OCI-LY7 (cell line): ENCODE measurements at regions not wholly inside any gene's neighbourhood (a gene's known extent, or its start where the extent isn't known, plus 50 kb on each side); places are given as distances from the start of the nearest gene placed in this dataset.

Source experiments
- BruUV-seq: library from RNA; stranded (reverse); fragments of 400-500 nt; replicated peaks from 2 replicates; lab custom pipeline; 2021; lab: Mats Ljungman, UMichigan
- CTCF ChIA-PET: fragments of 300-600 bp; sonication (Branson Sonifier 250); formaldehyde crosslinking; loops from one replicate; lab custom pipeline; 2022; ENCODE audit warnings: antibody characterized with exemption; ENCODE audit not compliant: unreplicated experiment; lab: Charles Lee
- POLR2A ChIA-PET: fragments of 300-600 bp; sonication (Branson Sonifier 250); formaldehyde crosslinking; loops from one replicate; lab custom pipeline; 2022; ENCODE audit warnings: antibody characterized with exemption; lab: Charles Lee
- DNase-seq: peaks from one replicate; pipeline ENCODE4 v3.0.0-alpha.2; 2015; ENCODE audit warnings: low spot score
- H2AFZ ChIP-seq: fragments of 200-600 bp; sonication (generic), shearing (Covaris generic); 2 replicates; pipeline ENCODE4 v1.6.1; 2014; ENCODE audit warnings: mild to moderate bottlenecking, antibody characterized with exemption, low read length, moderate library complexity
- H3K27ac ChIP-seq: fragments of 200-600 bp; sonication (generic); 2 replicates; pipeline ENCODE4 v1.5.1; 2014; ENCODE audit warnings: mixed run types, low read depth, mild to moderate bottlenecking, moderate library complexity, low read length, inconsistent platforms; ENCODE audit not compliant: poor library complexity, severe bottlenecking
- H3K36me3 ChIP-seq: fragments of 200-600 bp; sonication (generic); 2 replicates; pipeline ENCODE4 v1.6.1; 2014; ENCODE audit warnings: mild to moderate bottlenecking, antibody characterized with exemption, low read length, moderate library complexity, mixed read lengths; ENCODE audit not compliant: insufficient read depth
- H3K4me1 ChIP-seq: fragments of 200-600 bp; sonication (generic); 2 replicates; pipeline ENCODE4 v1.5.1; 2014; ENCODE audit warnings: mild to moderate bottlenecking, low read length; ENCODE audit not compliant: insufficient read depth, poor library complexity, severe bottlenecking
- H3K4me2 ChIP-seq: fragments of 200-600 bp; sonication (generic); 2 replicates; pipeline ENCODE4 v1.6.1; 2014; ENCODE audit warnings: mild to moderate bottlenecking, low read length
- H3K4me3 ChIP-seq: fragments of 200-600 bp; sonication (generic); 2 replicates; pipeline ENCODE4 v1.5.1; 2014; ENCODE audit warnings: mild to moderate bottlenecking, low read depth, low read length; ENCODE audit not compliant: poor library complexity, severe bottlenecking
- H3K79me2 ChIP-seq: fragments of 200-600 bp; sonication (generic); 2 replicates; pipeline ENCODE4 v1.6.1; 2016; ENCODE audit warnings: low read depth, mild to moderate bottlenecking, low read length, moderate library complexity, mixed read lengths; ENCODE audit not compliant: insufficient read depth
- H3K9me2 ChIP-seq: fragments of 200-600 bp; sonication (generic); 2 replicates; pipeline ENCODE4 v1.6.1; 2016; ENCODE audit warnings: mild to moderate bottlenecking, low read length, mixed read lengths; ENCODE audit not compliant: insufficient read depth
- H3K9me3 ChIP-seq: fragments of 200-600 bp; sonication (generic); 2 replicates; pipeline ENCODE4 v1.6.1; 2014; ENCODE audit warnings: mild to moderate bottlenecking, mixed run types, low read length, mixed read lengths
- H4K20me1 ChIP-seq: fragments of 200-600 bp; sonication (generic); 2 replicates; pipeline ENCODE4 v1.6.1; 2014; ENCODE audit warnings: mild to moderate bottlenecking, antibody characterized with exemption, low read length, moderate library complexity, mixed read lengths; ENCODE audit not compliant: insufficient read depth
- EZH2phosphoT487 ChIP-seq: fragments of 200-600 bp; sonication (generic); IDR thresholded peaks from 2 replicates; pipeline ENCODE4 v1.6.1; 2018; ENCODE audit warnings: low read depth, borderline replicate concordance, mild to moderate bottlenecking, mixed run types, antibody characterized with exemption, low read length, moderate library complexity, mixed read lengths
- intact Hi-C: fragments of 100-400 bp; cut with micrococcal nuclease; formaldehyde crosslinking; loops from one replicate; pipeline ENCODE4 v1.10.0; 2022; ENCODE audit not compliant: unreplicated experiment
- TF ChIP-seq, protein P1 (sequence below): fragments of 200-600 bp; sonication (generic); conservative IDR thresholded peaks from 2 replicates; pipeline ENCODE4 v1.5.1; 2014; ENCODE audit warnings: mild to moderate bottlenecking, antibody characterized with exemption, low read length, moderate library complexity, mixed read lengths

DNA sequence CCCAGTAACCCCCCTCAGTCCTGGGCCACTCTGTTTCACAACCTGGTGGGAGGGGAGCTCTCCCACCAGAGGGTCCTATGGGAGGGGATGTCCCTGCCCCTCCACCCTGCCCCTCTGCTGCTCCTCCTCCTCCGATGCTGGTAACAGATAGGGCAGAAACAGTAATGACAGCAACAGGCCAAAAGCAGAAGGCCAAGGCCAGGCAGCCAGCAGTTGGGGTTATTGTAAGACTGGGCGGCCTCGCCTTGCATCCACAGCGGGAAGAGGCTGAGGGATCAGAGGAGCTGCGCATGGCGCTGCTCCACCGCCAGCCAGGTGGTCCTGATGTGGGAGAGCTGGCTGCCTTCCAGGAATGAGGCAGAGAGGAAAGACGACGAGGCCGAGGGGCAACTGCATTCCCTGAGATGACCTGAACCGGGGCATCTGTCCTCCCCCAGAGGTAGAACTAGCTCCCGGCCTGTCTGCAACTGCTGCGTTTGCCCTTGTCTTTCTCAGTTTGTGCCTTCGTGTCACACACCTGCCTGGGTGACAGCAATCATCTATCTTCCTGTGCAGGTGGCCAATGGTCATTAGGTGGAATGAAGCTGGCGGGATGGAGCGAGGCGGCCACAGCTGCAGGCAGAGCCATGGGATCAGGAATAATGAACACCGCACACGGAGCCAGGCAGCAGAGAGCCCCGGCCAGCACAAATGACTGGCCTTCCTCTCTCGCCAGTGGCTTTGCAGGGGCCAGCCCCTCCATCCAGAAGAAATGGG is 54.0 kb upstream of the CACUL1 start:
- no TSS peak for BruUV-seq
- no peak overlapping the region for H3K4me3 ChIP-seq
- no peak for TF ChIP-seq EZH2phosphoT487
- TF ChIP-seq, protein P1, sequence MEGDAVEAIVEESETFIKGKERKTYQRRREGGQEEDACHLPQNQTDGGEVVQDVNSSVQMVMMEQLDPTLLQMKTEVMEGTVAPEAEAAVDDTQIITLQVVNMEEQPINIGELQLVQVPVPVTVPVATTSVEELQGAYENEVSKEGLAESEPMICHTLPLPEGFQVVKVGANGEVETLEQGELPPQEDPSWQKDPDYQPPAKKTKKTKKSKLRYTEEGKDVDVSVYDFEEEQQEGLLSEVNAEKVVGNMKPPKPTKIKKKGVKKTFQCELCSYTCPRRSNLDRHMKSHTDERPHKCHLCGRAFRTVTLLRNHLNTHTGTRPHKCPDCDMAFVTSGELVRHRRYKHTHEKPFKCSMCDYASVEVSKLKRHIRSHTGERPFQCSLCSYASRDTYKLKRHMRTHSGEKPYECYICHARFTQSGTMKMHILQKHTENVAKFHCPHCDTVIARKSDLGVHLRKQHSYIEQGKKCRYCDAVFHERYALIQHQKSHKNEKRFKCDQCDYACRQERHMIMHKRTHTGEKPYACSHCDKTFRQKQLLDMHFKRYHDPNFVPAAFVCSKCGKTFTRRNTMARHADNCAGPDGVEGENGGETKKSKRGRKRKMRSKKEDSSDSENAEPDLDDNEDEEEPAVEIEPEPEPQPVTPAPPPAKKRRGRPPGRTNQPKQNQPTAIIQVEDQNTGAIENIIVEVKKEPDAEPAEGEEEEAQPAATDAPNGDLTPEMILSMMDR = no peak
- CTCF ChIA-PET = no interaction called here
- no peak overlapping the region for H3K27ac ChIP-seq
- H3K9me2 ChIP-seq = no peaks in the 10 kb centered on the region
- POLR2A ChIA-PET = no interaction called here
- H3K4me1 ChIP-seq = no peaks in the 10 kb centered on the region
- no peaks in the 10 kb centered on the region for H4K20me1 ChIP-seq
- H3K4me2 ChIP-seq = no peak overlapping the region
- no peak for DNase-seq
- H3K79me2 ChIP-seq = no peaks in the 10 kb centered on the region
- H2AFZ ChIP-seq = no peak overlapping the region
- no peaks in the 10 kb centered on the region for H3K9me3 ChIP-seq
- H3K36me3 ChIP-seq = no peaks in the 10 kb centered on the region
- intact Hi-C loops = loop anchor here (10.0 kb wide), 1 partner anchor 244 kb away; no protein-coding TSS in a partner anchor

DNA sequence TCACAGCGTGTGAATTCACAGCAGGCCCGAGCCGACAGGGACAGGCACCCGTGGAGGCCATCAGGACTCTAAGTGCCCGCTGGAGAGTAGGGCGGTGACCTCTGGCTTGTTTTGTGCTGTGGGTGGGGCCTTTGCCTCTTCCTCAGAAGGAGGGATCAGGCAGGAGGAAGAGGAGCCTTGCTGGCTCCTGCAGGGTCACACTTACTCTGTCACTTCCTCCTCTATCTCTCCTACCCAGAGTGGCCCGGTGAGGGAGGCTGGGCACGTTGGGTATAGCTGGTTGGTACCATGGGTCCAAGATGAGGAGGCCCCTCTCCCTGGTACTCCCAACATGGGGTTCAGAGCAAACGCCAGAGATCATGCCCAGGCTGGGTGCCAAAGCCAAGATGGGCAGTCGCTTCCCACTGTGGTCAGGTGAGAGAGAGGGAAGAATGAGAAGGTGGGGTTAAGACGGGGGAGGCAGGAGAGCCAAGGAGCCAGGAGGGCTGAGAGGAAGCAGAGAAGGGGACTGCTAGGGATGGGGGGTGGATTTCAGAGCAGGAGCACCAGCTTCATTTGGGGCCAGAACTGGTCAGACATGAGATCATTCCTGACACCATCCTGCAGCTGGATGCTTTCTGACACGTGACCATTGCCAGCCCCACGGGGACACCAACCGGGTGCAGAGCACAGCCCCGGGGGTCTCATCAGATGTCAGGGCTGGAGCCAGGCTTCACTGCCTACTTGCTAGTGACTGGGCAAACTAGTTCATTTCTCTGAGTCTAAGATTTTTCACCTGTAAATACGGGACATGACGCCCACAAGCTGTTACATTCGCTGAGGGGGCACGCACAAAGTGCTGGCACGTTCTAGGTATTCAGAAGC is 54.8 kb upstream of the CACUL1 start:
- ChIA-PET CTCF (no interaction called here), POLR2A (no interaction called here)
- intact Hi-C loops = loop anchor here (10.0 kb wide), 1 partner anchor 245 kb away; no protein-coding TSS in a partner anchor
- Histone ChIP-seq H2AFZ (no peak overlapping the region), H3K4me2 (no peak overlapping the region), H3K27ac (no peak overlapping the region), H3K36me3 (no peaks in the 10 kb centered on the region), H4K20me1 (no peaks in the 10 kb centered on the region), H3K79me2 (no peaks in the 10 kb centered on the region), H3K4me1 (no peaks in the 10 kb centered on the region), H3K9me2 (no peaks in the 10 kb centered on the region), H3K9me3 (no peaks in the 10 kb centered on the region), H3K4me3 (no peak overlapping the region)
- DNase-seq = no peak
- BruUV-seq = no TSS peak
- TF ChIP-seq, protein P1 = no peak
- no peak for TF ChIP-seq EZH2phosphoT487
